Neural progenitor cell (in vitro differentiated cells): ENCODE measurements at regions not wholly inside any gene's neighbourhood (a gene's known extent, or its start where the extent isn't known, plus 50 kb on each side); places are given as distances from the start of the nearest gene placed in this dataset.

Source experiments
- DNase-seq: peaks from one replicate; pipeline ENCODE4 v3.0.0-alpha.2; 2016; ENCODE audit warnings: low spot score
- H2AFZ ChIP-seq: fragments of 200-600 bp; sonication (generic); replicated peaks from 2 replicates; pipeline ENCODE4 v1.6.1; 2016; ENCODE audit warnings: antibody characterized with exemption
- H3F3A ChIP-seq: fragments of 200-600 bp; sonication (generic); 2 replicates; pipeline ENCODE4 v1.6.1; 2016; ENCODE audit warnings: antibody characterized with exemption, low read depth
- H3K27ac ChIP-seq: fragments of 200-600 bp; sonication (generic); 2 replicates; pipeline ENCODE4 v1.5.1; 2016; ENCODE audit warnings: mild to moderate bottlenecking
- H3K27me3 ChIP-seq: fragments of 200-600 bp; sonication (generic); 2 replicates; pipeline ENCODE4 v1.6.1; 2016; ENCODE audit warnings: mild to moderate bottlenecking, moderate library complexity
- H3K36me3 ChIP-seq: fragments of 200-600 bp; sonication (generic); 2 replicates; pipeline ENCODE4 v1.5.1; 2016
- H3K4me1 ChIP-seq: fragments of 200-600 bp; sonication (generic); 2 replicates; pipeline ENCODE4 v1.6.1; 2016; ENCODE audit warnings: mixed run types
- H3K4me2 ChIP-seq: fragments of 200-600 bp; sonication (generic); 2 replicates; pipeline ENCODE4 v1.6.1; 2016
- H3K4me3 ChIP-seq: fragments of 200-600 bp; sonication (generic); 2 replicates; pipeline ENCODE4 v1.5.1; 2016
- H3K79me2 ChIP-seq: fragments of 200-600 bp; sonication (generic); 2 replicates; pipeline ENCODE4 v1.6.1; 2016; ENCODE audit warnings: low read depth
- H3K9ac ChIP-seq: fragments of 200-600 bp; sonication (generic); 2 replicates; pipeline ENCODE4 v1.6.1; 2016
- H3K9me3 ChIP-seq: fragments of 200-600 bp; sonication (generic); 2 replicates; pipeline ENCODE4 v1.5.1; 2016; ENCODE audit warnings: low read depth
- H4K20me1 ChIP-seq: fragments of 200-600 bp; sonication (generic); 2 replicates; pipeline ENCODE4 v1.6.1; 2016; ENCODE audit warnings: low read depth
- H3K27ac Mint-ChIP-seq: 3 replicates; pipeline ENCODE4 v1.8.0; 2021; ENCODE audit warnings: mixed read lengths
- H3K27me3 Mint-ChIP-seq: 2 replicates; pipeline ENCODE4 v1.8.0; 2022; ENCODE audit warnings: low read depth, mild to moderate bottlenecking, inconsistent platforms, moderate library complexity, mixed read lengths; ENCODE audit not compliant: insufficient read depth
- H3K36me3 Mint-ChIP-seq: 3 replicates; pipeline ENCODE4 v1.8.0; 2021; ENCODE audit warnings: mixed read lengths
- H3K4me1 Mint-ChIP-seq: 3 replicates; pipeline ENCODE4 v1.8.0; 2021; ENCODE audit warnings: mixed read lengths
- H3K4me3 Mint-ChIP-seq: 3 replicates; pipeline ENCODE4 v1.8.0; 2021; ENCODE audit warnings: mild to moderate bottlenecking, moderate library complexity, mixed read lengths
- H3K9me3 Mint-ChIP-seq: 3 replicates; pipeline ENCODE4 v1.8.0; 2020; ENCODE audit warnings: mixed read lengths
- EZH2 ChIP-seq: fragments of 200-600 bp; sonication (generic); IDR thresholded peaks from 2 replicates; pipeline ENCODE4 v1.6.1; 2017; ENCODE audit warnings: antibody characterized with exemption, mild to moderate bottlenecking, moderate library complexity
- EZH2phosphoT487 ChIP-seq: fragments of 200-600 bp; sonication (generic); IDR thresholded peaks from 2 replicates; pipeline ENCODE4 v1.6.1; 2017; ENCODE audit warnings: antibody characterized with exemption
- TF ChIP-seq, protein P1 (sequence below): fragments of 200-600 bp; sonication (generic); IDR thresholded peaks from 2 replicates; pipeline ENCODE4 v1.5.1; 2017; ENCODE audit warnings: antibody characterized with exemption, mild to moderate bottlenecking

DNA sequence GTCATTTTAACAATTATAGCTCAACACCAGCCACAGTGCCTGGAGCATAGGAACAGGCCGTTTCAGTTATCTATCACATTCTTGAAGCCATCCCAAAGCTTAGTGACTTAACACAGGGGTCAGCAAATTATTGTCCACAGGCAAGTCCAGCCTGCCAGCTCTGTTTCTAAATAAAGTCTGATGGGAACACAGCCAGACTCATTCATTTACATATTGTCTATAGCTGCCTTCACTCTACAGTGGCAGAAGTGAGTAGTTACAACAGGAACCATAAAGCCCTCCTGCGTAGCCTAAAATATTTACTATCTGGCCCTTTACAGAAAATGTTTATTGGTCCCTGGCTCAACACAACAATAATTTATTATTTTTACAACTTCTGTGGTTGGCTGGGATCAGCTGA is 407.5 kb upstream of the AUTS2 start:
- Histone ChIP-seq H3K4me3 (no peak overlapping the region), H3K27ac (no peak overlapping the region), H3K9ac (no peak overlapping the region), H3K9me3 (no peaks in the 10 kb centered on the region), H4K20me1 (no peaks in the 10 kb centered on the region), H3F3A (no peaks in the 10 kb centered on the region), H3K4me1 (no peaks in the 10 kb centered on the region), H3K4me2 (no peak overlapping the region), H3K79me2 (no peaks in the 10 kb centered on the region), H3K36me3 (no peaks in the 10 kb centered on the region), H2AFZ (no peak overlapping the region), H3K27me3 (no peaks in the 10 kb centered on the region)
- peaks cover 2% of the 10 kb centered on the region for H3K9me3 Mint-ChIP-seq
- no peak overlapping the region for H3K27ac Mint-ChIP-seq
- peaks cover 3% of the 10 kb centered on the region for H3K4me1 Mint-ChIP-seq
- peaks cover 6% of the 10 kb centered on the region for H3K27me3 Mint-ChIP-seq
- TF ChIP-seq EZH2phosphoT487 (no peak), EZH2 (no peak)
- H3K4me3 Mint-ChIP-seq: no peak overlapping the region
- DNase-seq: no peak
- no peaks in the 10 kb centered on the region for H3K36me3 Mint-ChIP-seq

DNA sequence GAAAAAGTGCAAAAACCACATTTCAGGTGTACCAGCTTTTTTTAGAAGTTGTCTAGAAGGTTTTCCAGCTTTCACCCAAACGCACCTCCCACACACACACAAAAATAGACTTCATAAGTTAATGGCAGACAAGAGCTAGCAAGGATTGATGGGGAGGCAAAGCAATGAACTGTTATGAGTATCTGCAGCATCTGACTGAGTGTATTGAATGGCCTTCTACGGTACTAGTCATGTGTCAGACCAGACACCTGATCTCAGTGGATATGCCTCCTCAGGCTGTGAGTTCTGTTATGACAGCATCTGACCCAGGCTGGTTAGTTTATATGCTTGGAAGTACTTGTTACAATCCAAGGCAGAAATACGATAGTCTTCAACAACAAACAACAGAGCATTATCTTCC is 406.1 kb upstream of the AUTS2 start:
- H3K27me3 Mint-ChIP-seq: peaks cover 4% of the 10 kb centered on the region
- H3K79me2 ChIP-seq: no peaks in the 10 kb centered on the region
- TF ChIP-seq EZH2 (no peak), EZH2phosphoT487 (no peak)
- TF ChIP-seq, protein P1, sequence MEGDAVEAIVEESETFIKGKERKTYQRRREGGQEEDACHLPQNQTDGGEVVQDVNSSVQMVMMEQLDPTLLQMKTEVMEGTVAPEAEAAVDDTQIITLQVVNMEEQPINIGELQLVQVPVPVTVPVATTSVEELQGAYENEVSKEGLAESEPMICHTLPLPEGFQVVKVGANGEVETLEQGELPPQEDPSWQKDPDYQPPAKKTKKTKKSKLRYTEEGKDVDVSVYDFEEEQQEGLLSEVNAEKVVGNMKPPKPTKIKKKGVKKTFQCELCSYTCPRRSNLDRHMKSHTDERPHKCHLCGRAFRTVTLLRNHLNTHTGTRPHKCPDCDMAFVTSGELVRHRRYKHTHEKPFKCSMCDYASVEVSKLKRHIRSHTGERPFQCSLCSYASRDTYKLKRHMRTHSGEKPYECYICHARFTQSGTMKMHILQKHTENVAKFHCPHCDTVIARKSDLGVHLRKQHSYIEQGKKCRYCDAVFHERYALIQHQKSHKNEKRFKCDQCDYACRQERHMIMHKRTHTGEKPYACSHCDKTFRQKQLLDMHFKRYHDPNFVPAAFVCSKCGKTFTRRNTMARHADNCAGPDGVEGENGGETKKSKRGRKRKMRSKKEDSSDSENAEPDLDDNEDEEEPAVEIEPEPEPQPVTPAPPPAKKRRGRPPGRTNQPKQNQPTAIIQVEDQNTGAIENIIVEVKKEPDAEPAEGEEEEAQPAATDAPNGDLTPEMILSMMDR: no peak
- H3K9me3 Mint-ChIP-seq: no peaks in the 10 kb centered on the region
- H3K4me2 ChIP-seq: no peak overlapping the region
- no peaks in the 10 kb centered on the region for H3K36me3 ChIP-seq
- no peaks in the 10 kb centered on the region for H3K4me1 ChIP-seq
- H3K9ac ChIP-seq: no peak overlapping the region
- no peak for DNase-seq
- no peak overlapping the region for H3K4me3 ChIP-seq
- no peak overlapping the region for H2AFZ ChIP-seq
- H3K36me3 Mint-ChIP-seq: no peaks in the 10 kb centered on the region
- H3K4me3 Mint-ChIP-seq: no peak overlapping the region
- H3K4me1 Mint-ChIP-seq: peaks cover 3% of the 10 kb centered on the region
- no peak overlapping the region for H3K27ac ChIP-seq
- H3K9me3 ChIP-seq: no peaks in the 10 kb centered on the region
- H3K27ac Mint-ChIP-seq: no peak overlapping the region
- H3K27me3 ChIP-seq: no peaks in the 10 kb centered on the region
- H4K20me1 ChIP-seq: no peaks in the 10 kb centered on the region
- H3F3A ChIP-seq: no peaks in the 10 kb centered on the region

DNA sequence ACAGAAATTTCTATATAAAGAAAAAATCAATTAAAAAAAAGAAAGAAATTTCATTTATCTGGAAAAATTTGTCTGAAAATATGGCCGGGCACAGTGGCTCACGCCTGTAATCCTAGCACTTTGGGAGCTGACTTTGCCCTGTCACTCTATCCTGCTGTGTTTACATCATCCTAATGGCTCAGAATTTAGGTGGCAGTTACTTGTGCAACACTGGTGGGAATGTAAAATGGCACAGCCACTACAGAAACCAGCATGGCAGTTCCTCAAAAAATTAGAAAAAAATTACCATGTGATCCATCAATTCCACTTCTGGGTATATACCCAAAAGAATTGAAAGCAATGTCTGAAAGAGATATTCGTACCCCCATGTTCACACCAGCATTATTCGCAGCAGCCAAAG is 405.2 kb upstream of the AUTS2 start:
- no peaks in the 10 kb centered on the region for H3K27me3 ChIP-seq
- no peak for DNase-seq
- H3K9me3 Mint-ChIP-seq: no peaks in the 10 kb centered on the region
- H4K20me1 ChIP-seq: no peaks in the 10 kb centered on the region
- H3K4me1 ChIP-seq: no peaks in the 10 kb centered on the region
- H2AFZ ChIP-seq: no peak overlapping the region
- H3K36me3 Mint-ChIP-seq: no peaks in the 10 kb centered on the region
- no peak overlapping the region for H3K4me3 Mint-ChIP-seq
- H3K4me2 ChIP-seq: no peak overlapping the region
- peaks cover 4% of the 10 kb centered on the region for H3K27me3 Mint-ChIP-seq
- H3K79me2 ChIP-seq: no peaks in the 10 kb centered on the region
- no peaks in the 10 kb centered on the region for H3K36me3 ChIP-seq
- H3K9ac ChIP-seq: no peak overlapping the region
- H3K27ac ChIP-seq: no peak overlapping the region
- H3K27ac Mint-ChIP-seq: no peak overlapping the region
- H3F3A ChIP-seq: no peaks in the 10 kb centered on the region
- peaks cover 3% of the 10 kb centered on the region for H3K4me1 Mint-ChIP-seq
- TF ChIP-seq EZH2phosphoT487 (no peak), EZH2 (no peak)
- TF ChIP-seq, protein P1: no peak
- no peak overlapping the region for H3K4me3 ChIP-seq
- H3K9me3 ChIP-seq: no peaks in the 10 kb centered on the region

DNA sequence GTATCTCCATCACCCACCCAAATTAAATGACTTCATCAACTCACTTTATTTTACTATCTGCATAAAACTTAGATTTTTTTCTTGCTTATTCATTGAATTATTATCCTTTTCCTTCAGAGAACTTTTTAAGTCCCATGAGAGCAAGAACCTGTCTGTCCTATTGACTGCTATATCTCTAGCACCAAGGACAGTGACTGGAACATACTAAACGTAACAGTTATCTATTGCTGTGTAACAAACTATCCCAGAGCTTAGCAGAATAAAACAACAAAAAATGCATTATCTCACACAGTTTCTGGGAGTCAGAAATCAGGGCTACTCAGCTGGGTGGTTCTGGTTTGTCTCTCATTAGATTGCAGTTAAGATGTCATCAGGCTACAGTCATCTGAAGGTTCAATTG is 401.7 kb upstream of the AUTS2 start:
- Mint-ChIP-seq H3K4me3 (no peak overlapping the region), H3K27ac (no peak overlapping the region), H3K27me3 (peaks cover 8% of the 10 kb centered on the region), H3K4me1 (peaks cover 5% of the 10 kb centered on the region), H3K36me3 (no peaks in the 10 kb centered on the region), H3K9me3 (no peaks in the 10 kb centered on the region)
- Histone ChIP-seq H3K9me3 (no peaks in the 10 kb centered on the region), H3K27ac (no peak overlapping the region), H3K4me3 (no peak overlapping the region), H3K27me3 (no peaks in the 10 kb centered on the region), H3K79me2 (no peaks in the 10 kb centered on the region), H4K20me1 (no peaks in the 10 kb centered on the region), H3K36me3 (no peaks in the 10 kb centered on the region), H2AFZ (no peak overlapping the region), H3F3A (no peaks in the 10 kb centered on the region), H3K4me2 (no peak overlapping the region), H3K4me1 (no peaks in the 10 kb centered on the region), H3K9ac (no peak overlapping the region)
- no peak for TF ChIP-seq EZH2
- TF ChIP-seq, protein P1: no peak
- no peak for TF ChIP-seq EZH2phosphoT487
- no peak for DNase-seq
